ENCODE measurements at regions not wholly inside any gene's neighbourhood (a gene's known extent, or its start where the extent isn't known, plus 50 kb on each side); places are given as distances from the start of the nearest gene placed in this dataset.

DNA sequence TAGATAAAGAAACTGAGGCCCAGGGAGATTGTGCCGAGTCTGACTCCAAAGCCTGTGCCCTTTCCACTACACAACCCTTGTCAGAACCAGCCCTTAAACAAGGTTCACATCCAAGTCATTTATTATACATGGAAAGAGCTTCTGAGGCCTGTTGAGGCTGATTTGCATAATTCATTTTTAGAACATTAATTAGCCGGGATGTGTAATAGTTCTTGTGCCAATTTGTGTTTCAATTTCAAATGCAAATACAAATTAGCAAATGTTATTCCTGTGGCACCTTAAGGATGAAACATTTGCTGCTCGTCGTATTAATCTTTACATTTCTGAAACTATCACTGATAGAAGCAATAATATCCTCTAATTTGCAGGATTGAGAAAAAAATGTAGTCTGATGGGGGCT, 174.9 kb downstream of the MYCN start:
- H3K36me3 Mint-ChIP-seq = no peaks in the 10 kb centered on the region
- ATAC-seq (ENCODE audit: low read depth in 2 of 2) = no peak
- DNase-seq = no peak
- H3K27ac Mint-ChIP-seq = no peak overlapping the region
- no peaks in the 10 kb centered on the region for H3K4me1 Mint-ChIP-seq
- no peak overlapping the region for H3K4me3 Mint-ChIP-seq
- peaks cover 0 to 2% (median 0%) of the 10 kb centered on the region in 7 donors for H3K9me3 Mint-ChIP-seq
- H3K27me3 Mint-ChIP-seq = peaks cover 0 to 4% (median 0%) of the 10 kb centered on the region in 3 donors

- ATAC-seq (ENCODE audit: low read depth in 2 of 2) (no peak), DNase-seq (no peak)
- Mint-ChIP-seq H3K9me3 (peaks cover 0 to 2% (median 0%) of the 10 kb centered on the region in 7 donors), H3K4me1 (no peaks in the 10 kb centered on the region), H3K27me3 (peaks cover 0 to 4% (median 0%) of the 10 kb centered on the region in 3 donors), H3K27ac (no peak overlapping the region), H3K36me3 (no peaks in the 10 kb centered on the region), H3K4me3 (no peak overlapping the region)
These were observed 174.5 kb downstream of the MYCN start for GRCh38 chr2:16114836-16115235.

DNA sequence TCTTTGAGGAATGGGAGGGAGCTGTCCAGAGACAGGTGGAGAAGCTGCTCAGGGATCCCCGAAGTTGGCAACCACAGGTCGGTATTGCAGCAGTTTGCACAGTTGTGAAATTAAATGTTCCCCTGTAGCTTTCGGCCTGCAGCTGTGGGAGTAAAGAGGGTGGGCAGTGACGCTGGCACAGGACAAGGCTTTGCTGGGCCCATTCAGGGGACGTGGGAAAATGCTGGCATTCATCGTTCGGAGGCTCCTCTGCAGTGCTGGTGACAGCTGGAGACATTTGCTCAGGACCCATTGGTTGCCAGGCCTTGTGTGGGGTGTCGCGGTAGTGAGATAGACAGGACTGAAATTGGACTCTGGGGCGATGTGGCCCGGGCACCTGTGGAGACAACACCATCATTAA, 173.7 kb downstream of the MYCN start:
- Mint-ChIP-seq H3K36me3 (no peaks in the 10 kb centered on the region), H3K27me3 (peaks cover 0 to 4% (median 0%) of the 10 kb centered on the region in 3 donors), H3K4me3 (no peak overlapping the region), H3K9me3 (peaks cover 0 to 2% (median 0%) of the 10 kb centered on the region in 7 donors), H3K4me1 (no peaks in the 10 kb centered on the region), H3K27ac (no peak overlapping the region)
- ATAC-seq (ENCODE audit: low read depth in 2 of 2) (no peak), DNase-seq (no peak)

- Mint-ChIP-seq H3K4me1 (no peaks in the 10 kb centered on the region), H3K27ac (no peak overlapping the region), H3K36me3 (no peaks in the 10 kb centered on the region), H3K27me3 (peaks cover 0 to 4% (median 0%) of the 10 kb centered on the region in 3 donors), H3K9me3 (peaks cover 0 to 2% (median 0%) of the 10 kb centered on the region in 7 donors), H3K4me3 (no peak overlapping the region)
- DNase-seq = no peak
- no peak for ATAC-seq (ENCODE audit: low read depth in 2 of 2)
These were observed 173.2 kb downstream of the MYCN start for GRCh38 chr2:16113568-16113967.

DNA sequence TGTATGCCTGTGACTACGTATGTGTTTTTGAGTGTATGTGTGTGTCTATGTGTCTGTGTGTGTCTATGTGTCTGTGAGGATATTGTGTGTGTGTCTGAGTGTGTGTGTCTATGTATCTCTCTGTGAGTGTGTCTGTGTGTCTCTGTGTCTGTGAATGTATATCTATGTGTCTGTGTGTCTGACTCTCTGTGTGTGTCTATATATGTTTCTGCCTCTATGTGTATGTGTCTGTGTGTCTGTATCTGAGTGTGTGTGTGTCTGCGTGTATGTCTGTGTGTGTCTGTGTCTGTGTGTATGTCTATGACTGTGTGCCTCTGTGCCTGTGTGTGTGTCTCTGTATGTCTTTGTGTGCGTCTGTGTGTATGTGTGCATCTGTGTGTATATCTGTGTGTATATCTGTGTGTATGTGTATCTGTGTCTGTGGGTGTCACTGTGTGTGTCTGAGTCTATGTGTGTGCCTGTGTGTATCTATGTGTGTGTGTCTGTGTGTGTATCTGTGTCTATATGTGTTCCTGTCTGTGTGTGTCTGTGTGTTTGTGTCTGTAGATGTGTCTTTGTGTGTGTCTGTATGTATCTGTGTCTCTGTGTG, 172.7 kb downstream of the MYCN start:
- DNase-seq = no peak
- no peak for ATAC-seq (ENCODE audit: low read depth in 2 of 2)
- Mint-ChIP-seq H3K27me3 (peaks cover 0 to 4% (median 0%) of the 10 kb centered on the region in 3 donors), H3K36me3 (no peaks in the 10 kb centered on the region), H3K27ac (no peak overlapping the region), H3K4me1 (no peaks in the 10 kb centered on the region), H3K9me3 (peaks cover 0 to 2% (median 0%) of the 10 kb centered on the region in 7 donors), H3K4me3 (no peak overlapping the region)

DNA sequence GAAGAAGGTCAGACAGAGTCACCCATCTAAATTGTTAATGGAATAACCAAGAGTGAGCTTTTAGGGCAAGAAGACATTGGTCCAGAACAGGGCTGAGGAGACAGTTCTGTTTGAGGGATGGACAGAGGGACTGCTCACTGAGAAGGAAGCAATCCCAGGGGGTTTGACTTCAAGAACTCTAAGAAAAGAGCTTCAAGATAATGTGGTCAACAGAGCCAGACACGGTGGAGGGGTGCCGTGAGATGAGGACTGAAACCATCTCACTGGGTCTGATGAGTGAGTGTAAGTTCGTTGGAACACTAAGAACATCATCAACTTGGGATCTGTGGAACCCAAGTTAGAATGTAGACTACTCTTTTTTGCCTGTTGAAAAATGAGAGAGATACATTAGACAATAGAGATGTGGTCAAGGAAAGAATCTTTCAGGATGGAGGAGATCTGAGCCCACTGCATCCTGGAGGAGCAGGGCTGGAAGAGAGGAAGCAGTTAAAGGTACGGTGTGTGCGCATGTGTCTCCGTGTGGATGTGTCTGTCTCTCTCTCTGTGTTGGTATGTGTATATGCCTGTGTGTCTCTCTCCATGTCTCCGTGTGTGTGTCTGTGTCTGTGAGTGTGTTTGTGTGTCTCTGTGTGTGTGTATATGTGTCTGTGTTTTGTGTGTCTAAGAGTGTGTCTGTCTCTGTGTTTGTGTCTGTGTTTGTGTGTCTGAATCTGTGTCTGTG, 172.1 kb downstream of the MYCN start:
- DNase-seq = no peak

DNA sequence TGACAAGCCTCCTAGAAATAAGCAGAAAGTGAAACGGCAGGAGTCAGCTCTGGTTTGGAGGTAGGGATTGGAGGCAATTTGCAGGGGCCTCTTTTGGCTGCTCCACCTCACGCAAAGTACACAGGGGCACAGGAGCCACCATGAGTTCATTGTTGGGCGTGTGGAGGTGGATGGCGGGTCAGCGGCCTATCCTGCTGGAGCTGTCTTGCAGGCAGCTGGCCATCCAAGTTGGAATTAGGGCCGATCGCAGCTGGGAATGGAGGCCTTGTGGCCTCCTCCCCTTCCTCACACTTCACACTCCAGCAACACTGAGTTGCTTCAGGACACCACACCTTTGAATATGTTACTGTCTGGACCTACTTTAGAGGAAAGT, 171.5 kb downstream of the MYCN start:
- no peak overlapping the region for H3K4me3 Mint-ChIP-seq
- no peak overlapping the region for H3K27ac Mint-ChIP-seq
- H3K27me3 Mint-ChIP-seq = peaks cover 0 to 4% (median 0%) of the 10 kb centered on the region in 3 donors
- DNase-seq (no peak), ATAC-seq (ENCODE audit: low read depth in 2 of 2) (no peak)
- H3K9me3 Mint-ChIP-seq = peaks cover 0 to 2% (median 0%) of the 10 kb centered on the region in 7 donors
- H3K36me3 Mint-ChIP-seq = no peaks in the 10 kb centered on the region
- H3K4me1 Mint-ChIP-seq = no peaks in the 10 kb centered on the region

More for the DNA sequence above, 172.1 kb downstream of the MYCN start:
- Mint-ChIP-seq H3K27me3 (peaks cover 0 to 4% (median 0%) of the 10 kb centered on the region in 3 donors), H3K27ac (no peak overlapping the region), H3K4me1 (no peaks in the 10 kb centered on the region), H3K9me3 (peaks cover 0 to 2% (median 0%) of the 10 kb centered on the region in 7 donors), H3K36me3 (no peaks in the 10 kb centered on the region), H3K4me3 (no peak overlapping the region)
- no peak for ATAC-seq (ENCODE audit: low read depth in 2 of 2)

- ATAC-seq (ENCODE audit: low read depth in 2 of 2) = no peak
- Mint-ChIP-seq H3K4me1 (no peaks in the 10 kb centered on the region), H3K27ac (no peak overlapping the region), H3K36me3 (no peaks in the 10 kb centered on the region), H3K27me3 (no peaks in the 10 kb centered on the region), H3K4me3 (no peak overlapping the region), H3K9me3 (peaks cover 0 to 2% (median 0%) of the 10 kb centered on the region in 7 donors)
- DNase-seq = no peak
These were observed 169.5 kb downstream of the MYCN start for GRCh38 chr2:16109821-16110310.

DNA sequence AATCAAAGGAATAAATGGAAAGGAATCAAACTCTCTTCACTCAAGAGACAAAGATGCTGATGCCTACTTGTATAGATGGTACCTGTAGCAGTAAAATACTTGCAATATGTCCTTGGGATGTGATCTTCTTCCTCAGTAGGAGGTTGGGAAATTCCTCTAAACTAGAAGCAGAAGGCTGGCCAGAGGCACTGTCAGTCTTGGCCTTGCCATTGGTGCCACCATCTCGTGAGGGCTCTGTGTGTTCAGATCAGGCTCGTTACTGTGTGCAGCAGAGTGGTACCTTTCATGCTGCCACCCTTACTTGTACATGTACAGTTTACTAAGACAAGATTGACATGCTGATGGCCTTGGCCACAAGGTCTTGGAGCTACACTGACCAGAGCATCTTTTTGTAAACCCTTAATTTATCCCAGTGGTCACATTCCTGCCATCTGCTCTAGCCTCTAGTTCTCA, 169.0 kb downstream of the MYCN start:
- Mint-ChIP-seq H3K36me3 (no peaks in the 10 kb centered on the region), H3K4me1 (no peaks in the 10 kb centered on the region), H3K9me3 (peaks cover 0 to 2% (median 0%) of the 10 kb centered on the region in 7 donors), H3K27me3 (no peaks in the 10 kb centered on the region), H3K27ac (no peak overlapping the region), H3K4me3 (no peak overlapping the region)
- DNase-seq (no peak), ATAC-seq (ENCODE audit: low read depth in 2 of 2) (no peak)

- no peaks in the 10 kb centered on the region for H3K4me1 Mint-ChIP-seq
- ATAC-seq (ENCODE audit: low read depth in 2 of 2) (no peak), DNase-seq (no peak)
- H3K36me3 Mint-ChIP-seq = no peaks in the 10 kb centered on the region
- no peak overlapping the region for H3K27ac Mint-ChIP-seq
- H3K4me3 Mint-ChIP-seq = no peak overlapping the region
- no peaks in the 10 kb centered on the region for H3K27me3 Mint-ChIP-seq
- peaks cover 0 to 3% (median 0%) of the 10 kb centered on the region in 7 donors for H3K9me3 Mint-ChIP-seq
These were observed 166.9 kb downstream of the MYCN start for GRCh38 chr2:16107246-16107645.

- no peaks in the 10 kb centered on the region for H3K27me3 Mint-ChIP-seq
- H3K4me3 Mint-ChIP-seq = no peak overlapping the region
- no peaks in the 10 kb centered on the region for H3K4me1 Mint-ChIP-seq
- no peaks in the 10 kb centered on the region for H3K36me3 Mint-ChIP-seq
- ATAC-seq (ENCODE audit: low read depth in 2 of 2) = no peak
- H3K27ac Mint-ChIP-seq = no peak overlapping the region
- DNase-seq = no peak
- peaks cover 0 to 3% (median 0%) of the 10 kb centered on the region in 7 donors for H3K9me3 Mint-ChIP-seq
These were observed 166.3 kb downstream of the MYCN start for GRCh38 chr2:16106619-16107018.

DNA sequence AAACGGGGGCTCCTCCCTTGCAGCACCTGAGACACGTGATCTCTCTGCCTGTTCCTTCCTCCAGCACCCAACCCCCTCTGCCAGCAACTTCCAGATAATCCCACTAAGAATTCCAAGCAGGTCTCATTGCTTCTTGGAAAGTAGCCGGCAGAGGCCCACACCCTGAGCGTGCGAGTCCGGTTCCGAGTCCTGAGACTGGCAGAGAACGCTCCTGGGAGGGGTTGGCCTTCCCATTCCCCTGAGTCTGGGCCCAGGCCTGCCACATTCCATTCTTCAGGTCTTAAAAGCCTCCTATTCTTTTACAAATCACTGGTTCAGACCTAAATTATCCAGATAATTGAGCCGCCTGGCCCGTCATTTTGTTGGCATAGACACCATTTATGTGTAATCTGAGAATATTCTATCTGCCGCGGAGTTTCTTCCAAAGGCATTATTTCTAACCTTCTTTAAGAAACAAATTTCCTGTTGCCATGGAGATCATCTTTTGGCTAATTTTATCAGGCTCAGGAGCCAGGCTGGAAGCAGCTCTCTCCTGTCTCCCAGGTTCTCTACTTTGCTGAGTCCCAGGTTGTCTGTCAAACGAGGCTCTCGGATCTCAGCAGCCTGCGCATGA, 165.4 kb downstream of the MYCN start:
- no peaks in the 10 kb centered on the region for H3K27me3 Mint-ChIP-seq
- no peak overlapping the region for H3K4me3 Mint-ChIP-seq
- H3K9me3 Mint-ChIP-seq = peaks cover 0 to 3% (median 0%) of the 10 kb centered on the region in 7 donors
- ATAC-seq (ENCODE audit: low read depth in 2 of 2) (no peak), DNase-seq (no peak)
- H3K27ac Mint-ChIP-seq = no peak overlapping the region
- no peaks in the 10 kb centered on the region for H3K4me1 Mint-ChIP-seq
- H3K36me3 Mint-ChIP-seq = no peaks in the 10 kb centered on the region

DNA sequence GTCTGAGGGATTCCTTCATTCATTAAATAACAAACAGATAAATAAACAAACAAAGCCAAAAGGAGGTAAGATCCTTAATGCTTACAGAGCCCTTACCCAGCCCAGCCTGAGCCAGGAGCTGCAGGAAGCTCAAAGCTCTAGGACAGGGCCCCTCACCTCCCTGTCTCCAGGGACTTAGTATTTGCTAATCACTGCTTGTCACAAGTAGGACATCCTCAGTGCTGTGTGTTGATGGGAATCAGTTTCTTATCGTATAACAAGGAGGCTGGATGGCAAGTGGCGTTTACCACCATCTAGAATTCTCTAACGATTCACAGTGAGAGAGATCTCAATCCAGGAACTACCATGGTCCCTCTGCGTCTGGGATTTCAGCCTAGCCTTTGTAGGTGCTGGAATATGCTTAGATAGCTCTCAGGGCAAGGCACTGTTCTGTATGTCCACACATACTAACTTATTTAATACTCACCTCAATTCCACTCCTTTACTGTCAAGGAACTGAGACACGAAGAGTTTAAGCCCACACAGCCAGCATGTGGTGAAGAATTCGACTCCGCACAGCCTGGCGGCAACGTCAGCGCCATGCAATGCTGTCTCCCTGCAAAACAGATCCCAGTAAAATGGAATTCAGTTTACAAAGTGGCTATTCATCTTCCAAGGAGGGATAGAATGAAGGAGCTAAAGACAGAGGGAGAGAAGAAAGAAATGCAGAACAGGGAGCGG, 164.8 kb downstream of the MYCN start:
- DNase-seq (no peak), ATAC-seq (ENCODE audit: low read depth in 2 of 2) (no peak)
- Mint-ChIP-seq H3K27me3 (no peaks in the 10 kb centered on the region), H3K4me1 (no peaks in the 10 kb centered on the region), H3K36me3 (no peaks in the 10 kb centered on the region), H3K4me3 (no peak overlapping the region), H3K27ac (no peak overlapping the region), H3K9me3 (peaks cover 0 to 3% (median 0%) of the 10 kb centered on the region in 7 donors)
